B cell (primary cell): ENCODE measurements at regions not wholly inside any gene's neighbourhood (a gene's known extent, or its start where the extent isn't known, plus 50 kb on each side); places are given as distances from the start of the nearest gene placed in this dataset.

ENCODE experiments used
- ATAC-seq: fragments of 200-7000 bp; cut with Tn5 transposase; one replicate; pipeline ENCODE4 v1.10.0; 2021; ENCODE audit warnings: low read depth, mild to moderate bottlenecking, moderate number of reproducible peaks, moderate library complexity
- CTCF ChIA-PET: fragments of 350-600 bp; sonication (Branson Sonifier 250); formaldehyde crosslinking; loops from one replicate; lab custom pipeline; 2021; ENCODE audit warnings: antibody characterized with exemption, inconsistent platforms; lab: Charles Lee
- POLR2A ChIA-PET: fragments of 350-600 bp; sonication (Branson Sonifier 250); formaldehyde crosslinking; loops from one replicate; lab custom pipeline; 2021; ENCODE audit warnings: antibody characterized with exemption; lab: Charles Lee
- DNase-seq: peaks from one replicate; pipeline ENCODE4 v3.0.0; 2013
- H2AFZ ChIP-seq: 2 replicates; pipeline ENCODE4 v1.6.1; 2012; ENCODE audit warnings: mild to moderate bottlenecking, low read depth, low read length; ENCODE audit not compliant: insufficient read depth, poor library complexity, severe bottlenecking
- H3K27ac ChIP-seq, 2 donors: 1 replicate in 1 of 2; 2 replicates in 1 of 2; pipeline ENCODE4 v1.5.1; 2012 to 2013; ENCODE audit warnings: low read length in 2 of 2, mild to moderate bottlenecking in 2 of 2, moderate library complexity in 1 of 2
- H3K27me3 ChIP-seq, 4 experiments: fragments of 200-600 bp in 1 of 4; sonication (generic) in 1 of 4; replicated peaks in 1 of 4; 1 replicate in 2 of 4; 2 replicates in 2 of 4; pipeline versions ENCODE4 v1.6.1 to v1.7.0; 2013 to 2016; ENCODE audit warnings: low read length in 3 of 4, mild to moderate bottlenecking in 2 of 4, mixed read lengths in 1 of 4, moderate library complexity in 1 of 4; ENCODE audit not compliant: insufficient read depth in 4 of 4, control insufficient read depth in 3 of 4; ENCODE audit errors: control extremely low read depth in 1 of 4
- H3K36me3 ChIP-seq, 2 experiments: replicated peaks in 1 of 2; 1 replicate in 1 of 2; 2 replicates in 1 of 2; pipeline versions ENCODE4 v1.6.1 to v1.7.1; 2013; ENCODE audit warnings: low read length in 1 of 2; ENCODE audit not compliant: insufficient read depth in 2 of 2, control insufficient read depth in 1 of 2; ENCODE audit errors: control extremely low read depth in 1 of 2, extremely low read depth in 1 of 2
- H3K4me1 ChIP-seq, 2 donors: fragments of 200-600 bp in 1 of 2; sonication (generic) in 1 of 2; 1 replicate in 1 of 2; 2 replicates in 1 of 2; pipeline versions ENCODE4 v1.5.1 to v1.6.1; 2013 to 2017; ENCODE audit warnings: low read length in 2 of 2; ENCODE audit not compliant: control insufficient read depth in 2 of 2, insufficient read depth in 2 of 2
- H3K4me2 ChIP-seq: replicated peaks from 2 replicates; pipeline ENCODE3; 2012; ENCODE audit warnings: mild to moderate bottlenecking, low read depth, low read length; ENCODE audit not compliant: poor library complexity, severe bottlenecking
- H3K4me3 ChIP-seq, 5 experiments: fragments of 200-600 bp in 1 of 5; sonication (generic) in 1 of 5; 1 replicate in 3 of 5; 2 replicates in 2 of 5; pipeline versions ENCODE4 v1.5.1 to v1.7.0; 2011 to 2016; ENCODE audit warnings: low read length in 4 of 5, mild to moderate bottlenecking in 4 of 5, low read depth in 2 of 5, control low read depth in 1 of 5, moderate library complexity in 1 of 5; ENCODE audit not compliant: insufficient read depth in 1 of 5; ENCODE audit errors: control extremely low read depth in 1 of 5, extremely low read depth in 1 of 5
- H3K79me2 ChIP-seq: fragments of 200-600 bp; sonication (generic); one replicate; pipeline ENCODE4 v1.6.0; 2016; ENCODE audit warnings: low read length; ENCODE audit not compliant: control insufficient read depth, insufficient read depth
- H3K9ac ChIP-seq: fragments of 200-600 bp; sonication (generic); 2 replicates; pipeline ENCODE4 v1.6.1; 2017; ENCODE audit warnings: mild to moderate bottlenecking, low read length, moderate library complexity
- H3K9me3 ChIP-seq, 3 donors: one replicate each; pipeline versions ENCODE4 v1.6.1 to v1.7.1; 2013; ENCODE audit warnings: low read length in 2 of 3; ENCODE audit not compliant: control insufficient read depth in 2 of 3, insufficient read depth in 1 of 3; ENCODE audit errors: control extremely low read depth in 1 of 3
- H4K20me1 ChIP-seq: 2 replicates; pipeline ENCODE4 v1.6.0; 2012; ENCODE audit warnings: mild to moderate bottlenecking, low read length; ENCODE audit not compliant: insufficient read depth, control insufficient read depth, poor library complexity, severe bottlenecking
- H3K27ac Mint-ChIP-seq: one replicate; pipeline ENCODE4 v1.8.0; 2021; ENCODE audit warnings: mixed read lengths
- H3K27me3 Mint-ChIP-seq: one replicate; pipeline ENCODE4 v1.8.0; 2021; ENCODE audit warnings: mixed read lengths
- H3K4me1 Mint-ChIP-seq: one replicate; pipeline ENCODE4 v1.8.0; 2021; ENCODE audit warnings: mixed read lengths
- H3K4me3 Mint-ChIP-seq: one replicate; pipeline ENCODE4 v1.8.0; 2021; ENCODE audit warnings: mixed read lengths
- H3K9me3 Mint-ChIP-seq: one replicate; pipeline ENCODE4 v1.8.0; 2022; ENCODE audit warnings: mixed read lengths; ENCODE audit not compliant: insufficient read depth
- EZH2 ChIP-seq: IDR thresholded peaks from 2 replicates; pipeline ENCODE4 v1.6.1; 2012; ENCODE audit warnings: borderline replicate concordance, low read depth, mild to moderate bottlenecking, moderate library complexity, low read length; ENCODE audit not compliant: insufficient read depth, poor library complexity, severe bottlenecking
- WGBS: methylation state at CpG from one replicate; pipeline ENCODE4 v1.1.5; 2013; ENCODE audit warnings: missing lambda C conversion rate; ENCODE audit not compliant: insufficient coverage; 5-methylcytosine and 5-hydroxymethylcytosine counted together
- intact Hi-C: fragments of 100-400 bp; cut with micrococcal nuclease; formaldehyde crosslinking; loops from one replicate; pipeline ENCODE4 v1.10.0; 2022
- TF ChIP-seq, protein P1 (sequence below): fragments of 200-600 bp; IDR thresholded peaks from one replicate; pipeline ENCODE4 v1.8.0; 2022; ENCODE audit warnings: antibody characterized with exemption, mild to moderate bottlenecking

DNA sequence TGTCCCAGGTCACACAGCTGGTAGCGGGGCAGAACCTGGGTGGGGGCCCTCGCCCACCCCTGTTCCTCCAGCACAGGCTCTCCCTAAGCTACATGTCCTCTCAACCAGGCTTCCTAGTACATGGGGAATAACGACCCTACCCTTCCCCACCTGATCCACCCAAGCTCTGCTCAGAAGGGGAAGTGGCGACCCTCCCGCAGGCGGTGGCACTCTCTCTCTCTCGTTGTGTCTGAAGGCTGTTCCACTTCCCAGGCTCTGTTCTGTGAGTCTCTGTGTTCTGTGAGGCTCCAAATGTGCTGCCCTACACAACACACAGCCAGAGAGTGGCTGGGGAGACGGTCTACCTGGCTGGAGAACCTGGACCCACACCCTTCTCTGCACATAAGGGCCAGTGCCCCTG, 135.8 kb downstream of the COPS8 start:
- DNase-seq (no peak), ATAC-seq (no peak)
- Histone ChIP-seq H4K20me1 (no peaks in the 10 kb centered on the region), H3K4me2 (no peak overlapping the region), H2AFZ (no peak overlapping the region), H3K9me3 (peaks cover 0 to 7% (median 0%) of the 10 kb centered on the region in 3 donors), H3K9ac (no peak overlapping the region), H3K36me3 (no peaks in the 10 kb centered on the region), H3K79me2 (no peaks in the 10 kb centered on the region), H3K4me1 (no peaks in the 10 kb centered on the region), H3K27me3 (peaks cover 0 to 8% (median 1%) of the 10 kb centered on the region in 4 experiments), H3K4me3 (no peak overlapping the region), H3K27ac (no peak overlapping the region)
- ChIA-PET CTCF (no interaction called here), POLR2A (no interaction called here)
- Mint-ChIP-seq H3K4me1 (no peaks in the 10 kb centered on the region), H3K27me3 (peaks cover 17% of the 10 kb centered on the region), H3K4me3 (no peak overlapping the region), H3K9me3 (no peaks in the 10 kb centered on the region), H3K27ac (no peak overlapping the region)
- TF ChIP-seq, protein P1, sequence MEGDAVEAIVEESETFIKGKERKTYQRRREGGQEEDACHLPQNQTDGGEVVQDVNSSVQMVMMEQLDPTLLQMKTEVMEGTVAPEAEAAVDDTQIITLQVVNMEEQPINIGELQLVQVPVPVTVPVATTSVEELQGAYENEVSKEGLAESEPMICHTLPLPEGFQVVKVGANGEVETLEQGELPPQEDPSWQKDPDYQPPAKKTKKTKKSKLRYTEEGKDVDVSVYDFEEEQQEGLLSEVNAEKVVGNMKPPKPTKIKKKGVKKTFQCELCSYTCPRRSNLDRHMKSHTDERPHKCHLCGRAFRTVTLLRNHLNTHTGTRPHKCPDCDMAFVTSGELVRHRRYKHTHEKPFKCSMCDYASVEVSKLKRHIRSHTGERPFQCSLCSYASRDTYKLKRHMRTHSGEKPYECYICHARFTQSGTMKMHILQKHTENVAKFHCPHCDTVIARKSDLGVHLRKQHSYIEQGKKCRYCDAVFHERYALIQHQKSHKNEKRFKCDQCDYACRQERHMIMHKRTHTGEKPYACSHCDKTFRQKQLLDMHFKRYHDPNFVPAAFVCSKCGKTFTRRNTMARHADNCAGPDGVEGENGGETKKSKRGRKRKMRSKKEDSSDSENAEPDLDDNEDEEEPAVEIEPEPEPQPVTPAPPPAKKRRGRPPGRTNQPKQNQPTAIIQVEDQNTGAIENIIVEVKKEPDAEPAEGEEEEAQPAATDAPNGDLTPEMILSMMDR = no peak
- no peak for TF ChIP-seq EZH2
- 32% methylated on average over 8 of the region's 8 CpGs for WGBS
- intact Hi-C loops = no loop called here

DNA sequence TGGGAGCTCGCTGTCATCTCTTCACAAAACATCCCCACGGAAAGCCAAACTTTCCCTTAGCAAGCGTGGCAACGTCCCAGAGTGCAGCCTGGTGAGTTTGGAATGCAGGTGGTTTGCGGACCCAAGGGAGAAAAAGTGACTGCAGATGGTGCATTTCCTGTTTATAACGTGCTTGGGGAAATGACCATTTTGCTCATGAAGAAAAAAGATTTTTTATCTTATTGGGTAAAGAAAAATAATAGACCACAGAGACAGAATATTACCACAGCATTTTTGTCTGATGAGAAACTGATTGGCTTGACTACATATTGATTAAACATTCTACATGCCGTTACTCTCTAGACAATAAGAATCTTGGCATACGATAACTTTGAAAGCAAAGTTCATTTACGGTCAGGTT, 136.5 kb downstream of the COPS8 start:
- H3K4me3 ChIP-seq = no peak overlapping the region
- no peaks in the 10 kb centered on the region for H3K4me1 ChIP-seq
- no peak for ATAC-seq
- H3K9ac ChIP-seq = no peak overlapping the region
- peaks cover 0 to 8% (median 1%) of the 10 kb centered on the region in 4 experiments for H3K27me3 ChIP-seq
- no peak overlapping the region for H3K27ac ChIP-seq
- H3K36me3 ChIP-seq = no peaks in the 10 kb centered on the region
- ChIA-PET POLR2A (no interaction called here), CTCF (no interaction called here)
- Mint-ChIP-seq H3K4me3 (no peak overlapping the region), H3K27me3 (peaks cover 17% of the 10 kb centered on the region), H3K4me1 (no peaks in the 10 kb centered on the region), H3K9me3 (no peaks in the 10 kb centered on the region), H3K27ac (no peak overlapping the region)
- peaks cover 0 to 7% (median 0%) of the 10 kb centered on the region in 3 donors for H3K9me3 ChIP-seq
- intact Hi-C loops = no loop called here
- 95% methylated on average over 7 of the region's 9 CpGs for WGBS
- H3K4me2 ChIP-seq = no peak overlapping the region
- DNase-seq = no peak
- H4K20me1 ChIP-seq = no peaks in the 10 kb centered on the region
- no peaks in the 10 kb centered on the region for H3K79me2 ChIP-seq
- no peak for TF ChIP-seq EZH2
- TF ChIP-seq, protein P1 = no peak
- H2AFZ ChIP-seq = no peak overlapping the region
